ENCODE measurements at regions not wholly inside any gene's neighbourhood (a gene's known extent, or its start where the extent isn't known, plus 50 kb on each side); places are given as distances from the start of the nearest gene placed in this dataset.

GRCh38 chr3:31251083-31251482 is 281.6 kb upstream of the STT3B start:
- TF ChIP-seq CTCF (IDR thresholded peaks at IDR 0.05; ENCODE audit: low read depth, low read length) (no peak), POLR2A (IDR thresholded peaks at IDR 0.05; ENCODE audit: extremely low read depth, insufficient read length) (no peak), MAX (IDR thresholded peaks at IDR 0.05; ENCODE audit: low read depth, low read length) (no peak), MYC (IDR thresholded peaks at IDR 0.05; ENCODE audit: low read depth, low read length) (no peak)
